Epithelial cell of proximal tubule (primary cell): ENCODE measurements at regions not wholly inside any gene's neighbourhood (a gene's known extent, or its start where the extent isn't known, plus 50 kb on each side); places are given as distances from the start of the nearest gene placed in this dataset.
"Not testable (repeated sequence)": the region's sequence is repeated elsewhere in the genome, so short reads cannot be mapped to it uniquely, and the experiment has no call there.

Experiments used
- DNase-seq: peaks from one replicate; pipeline ENCODE4 v3.0.0-alpha.2; 2011; ENCODE audit warnings: low read depth
- H3K4me3 ChIP-seq: 2 replicates; pipeline ENCODE4 v1.5.1; 2011; ENCODE audit warnings: low read depth, mild to moderate bottlenecking, low read length
- TF ChIP-seq, protein P1 (sequence below): conservative IDR thresholded peaks from 2 replicates; pipeline ENCODE4 v1.5.1; 2012; ENCODE audit warnings: low read depth, mild to moderate bottlenecking, low read length

DNA sequence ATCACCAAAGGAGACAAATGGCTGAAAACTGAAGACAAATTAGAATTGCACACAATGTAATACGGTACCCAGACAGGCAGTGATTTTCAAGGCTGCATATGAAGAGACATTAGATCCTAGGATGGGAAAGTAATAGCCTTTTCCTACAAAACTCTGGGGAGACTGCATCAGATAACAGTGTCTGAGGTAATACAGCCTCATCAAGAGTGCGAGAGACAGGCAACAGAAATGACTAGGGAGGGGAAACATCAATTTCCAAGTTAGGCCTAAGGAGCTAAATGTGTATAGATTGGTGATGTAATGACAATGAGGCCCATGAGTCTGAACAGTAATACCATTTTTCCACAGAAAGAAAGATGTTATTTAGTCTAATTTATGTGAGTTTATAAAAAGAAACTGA is 200.3 kb downstream of the HTR1B start:
- TF ChIP-seq, protein P1, sequence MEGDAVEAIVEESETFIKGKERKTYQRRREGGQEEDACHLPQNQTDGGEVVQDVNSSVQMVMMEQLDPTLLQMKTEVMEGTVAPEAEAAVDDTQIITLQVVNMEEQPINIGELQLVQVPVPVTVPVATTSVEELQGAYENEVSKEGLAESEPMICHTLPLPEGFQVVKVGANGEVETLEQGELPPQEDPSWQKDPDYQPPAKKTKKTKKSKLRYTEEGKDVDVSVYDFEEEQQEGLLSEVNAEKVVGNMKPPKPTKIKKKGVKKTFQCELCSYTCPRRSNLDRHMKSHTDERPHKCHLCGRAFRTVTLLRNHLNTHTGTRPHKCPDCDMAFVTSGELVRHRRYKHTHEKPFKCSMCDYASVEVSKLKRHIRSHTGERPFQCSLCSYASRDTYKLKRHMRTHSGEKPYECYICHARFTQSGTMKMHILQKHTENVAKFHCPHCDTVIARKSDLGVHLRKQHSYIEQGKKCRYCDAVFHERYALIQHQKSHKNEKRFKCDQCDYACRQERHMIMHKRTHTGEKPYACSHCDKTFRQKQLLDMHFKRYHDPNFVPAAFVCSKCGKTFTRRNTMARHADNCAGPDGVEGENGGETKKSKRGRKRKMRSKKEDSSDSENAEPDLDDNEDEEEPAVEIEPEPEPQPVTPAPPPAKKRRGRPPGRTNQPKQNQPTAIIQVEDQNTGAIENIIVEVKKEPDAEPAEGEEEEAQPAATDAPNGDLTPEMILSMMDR = no peak
- no peak for DNase-seq
- no peak overlapping the region for H3K4me3 ChIP-seq

DNA sequence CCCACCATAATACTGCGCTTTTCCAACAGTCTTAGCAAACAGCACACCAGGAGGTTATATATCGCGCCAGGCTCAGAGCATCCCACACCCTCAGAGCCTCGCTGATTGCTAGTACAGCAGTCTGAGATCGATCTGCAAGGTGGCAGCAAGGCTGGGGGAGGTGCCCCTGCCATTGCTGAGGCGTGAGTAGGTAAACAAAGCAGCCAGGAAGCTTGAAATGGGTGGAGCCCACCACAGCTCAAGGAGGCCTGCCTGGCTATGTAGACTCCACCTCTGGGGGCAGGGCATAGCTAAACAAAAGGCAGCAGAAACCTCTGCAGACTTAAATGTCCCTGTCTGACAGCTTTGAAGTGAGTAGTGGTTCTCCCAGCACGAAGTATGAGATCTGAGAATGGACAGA is 211.5 kb downstream of the HTR1B start:
- not testable (repeated sequence) for DNase-seq, H3K4me3 ChIP-seq

DNA sequence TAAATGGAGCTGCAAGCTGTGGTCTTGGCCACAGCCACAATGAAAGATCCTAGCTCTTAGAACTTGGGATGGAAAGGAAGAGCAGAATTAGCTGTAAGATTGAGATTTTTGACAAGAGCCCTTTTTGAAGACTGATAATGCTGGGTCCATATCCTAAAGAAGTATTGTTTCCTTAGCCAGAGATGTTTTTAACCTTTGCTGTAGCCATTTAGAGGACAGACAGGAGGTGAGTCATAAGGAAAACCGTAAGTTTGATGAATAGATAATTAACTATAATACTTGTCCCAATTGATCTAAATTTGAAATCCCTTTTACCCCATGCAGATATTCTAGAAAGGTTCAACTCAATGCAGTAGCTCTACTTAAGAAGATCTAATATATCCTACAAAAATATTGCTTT is 213.7 kb downstream of the HTR1B start:
- no peak for DNase-seq
- TF ChIP-seq, protein P1 = no peak
- no peak overlapping the region for H3K4me3 ChIP-seq

DNA sequence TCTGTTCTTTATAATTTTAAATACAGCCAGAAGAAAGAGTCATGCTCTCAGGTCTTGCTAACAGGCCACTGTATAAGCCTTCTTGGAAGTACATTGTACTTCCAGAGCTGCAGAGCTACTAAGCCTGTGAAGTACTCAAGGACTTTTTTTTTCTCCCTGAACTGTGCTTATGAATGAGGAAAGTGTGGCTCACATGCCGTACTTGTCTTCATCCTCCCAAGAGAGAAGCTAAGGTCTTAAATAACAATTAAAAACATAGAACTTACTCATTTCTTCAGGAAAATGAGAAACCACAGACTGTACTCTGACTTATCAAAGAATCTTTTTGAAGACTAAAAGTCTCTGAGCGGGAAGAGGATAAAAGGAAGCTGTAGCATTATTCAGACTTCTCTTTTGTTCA is 218.3 kb downstream of the HTR1B start:
- TF ChIP-seq, protein P1 = no peak
- no peak overlapping the region for H3K4me3 ChIP-seq

DNA sequence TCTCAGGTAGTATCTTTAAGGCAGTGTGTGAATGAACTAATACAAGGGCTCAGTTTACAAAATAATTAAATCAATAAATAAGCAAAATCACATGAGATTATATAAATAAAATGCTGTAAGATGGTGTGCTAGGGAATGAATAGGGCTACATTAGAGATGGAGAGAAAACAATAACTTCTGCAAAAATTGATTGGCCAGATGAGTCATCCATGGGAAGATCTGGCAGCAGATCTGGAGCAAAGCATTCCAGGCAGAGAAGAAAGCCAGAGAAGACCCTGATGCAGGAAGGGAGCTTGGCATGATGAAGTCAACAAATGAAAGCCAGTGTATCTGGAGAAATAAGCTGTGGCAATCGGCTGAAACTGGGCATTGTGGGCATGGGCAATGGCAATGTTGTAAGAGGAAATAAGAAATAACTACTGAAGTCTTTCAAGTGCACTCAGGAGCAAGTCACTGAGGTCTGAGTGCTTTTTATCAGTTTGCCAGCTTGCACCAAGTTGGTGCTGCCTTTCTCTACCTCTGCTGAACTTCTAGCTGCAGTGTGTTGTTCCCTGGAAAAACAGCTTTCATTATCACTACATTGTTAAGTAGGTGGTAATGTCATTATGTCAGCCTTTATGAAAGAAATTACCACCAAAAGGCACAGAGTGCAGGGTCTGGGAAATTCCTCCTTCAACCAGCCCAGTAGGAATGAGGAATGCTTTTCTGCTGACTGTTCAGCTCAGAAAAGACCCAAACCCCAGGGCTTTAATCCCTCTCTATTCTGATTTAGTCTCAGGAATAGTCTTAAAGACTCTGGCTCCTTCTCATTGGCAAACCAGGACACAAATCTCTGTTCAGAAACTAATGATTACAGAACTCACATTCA is 231.6 kb downstream of the HTR1B start:
- TF ChIP-seq, protein P1 = no peak
- no peak overlapping the region for H3K4me3 ChIP-seq
- DNase-seq = no peak

More for the DNA sequence above, 218.3 kb downstream of the HTR1B start:
- no peak for DNase-seq

DNA sequence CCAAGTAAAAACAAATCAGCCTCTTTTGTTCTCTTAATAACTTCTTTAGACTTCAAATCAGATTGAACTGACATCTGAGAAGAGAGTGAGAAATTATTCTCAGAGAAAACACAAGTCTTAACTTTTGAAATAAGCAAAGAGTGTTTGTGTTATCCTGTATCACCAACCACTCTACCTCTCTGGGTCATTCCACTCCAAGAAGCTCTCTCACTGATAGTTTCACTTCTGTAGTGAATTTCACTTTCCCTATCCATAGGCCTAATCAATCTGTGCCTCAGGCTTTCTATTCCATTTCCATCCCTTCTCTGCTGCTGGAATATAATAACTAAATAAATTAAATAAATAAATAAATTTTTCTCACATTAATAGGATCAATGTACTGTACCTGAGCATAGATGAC is 235.0 kb downstream of the HTR1B start:
- no peak overlapping the region for H3K4me3 ChIP-seq
- TF ChIP-seq, protein P1 = no peak
- DNase-seq = no peak

DNA sequence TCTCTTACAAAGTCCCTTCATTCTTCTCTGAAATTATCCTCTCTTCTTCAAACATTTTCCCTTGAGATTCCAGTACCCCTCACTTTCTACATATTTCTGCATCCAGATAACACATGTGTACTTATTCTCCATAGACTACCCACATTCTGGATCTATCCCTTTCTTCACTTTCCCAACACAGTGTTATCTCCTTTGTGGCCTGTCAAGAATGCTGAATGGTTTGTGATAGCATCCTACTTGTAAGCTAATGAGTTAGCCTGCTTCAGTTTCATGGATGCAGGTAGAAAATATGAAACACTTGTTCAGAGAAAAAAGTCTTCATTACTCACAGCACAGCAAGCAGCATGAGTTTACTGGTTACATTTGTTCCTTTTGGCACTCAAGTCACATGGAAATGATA is 245.4 kb downstream of the HTR1B start:
- no peak overlapping the region for H3K4me3 ChIP-seq
- TF ChIP-seq, protein P1 = no peak
- DNase-seq = no peak
